Renal cortex interstitium (tissue), 11 donors: ENCODE measurements at regions not wholly inside any gene's neighbourhood (a gene's known extent, or its start where the extent isn't known, plus 50 kb on each side); places are given as distances from the start of the nearest gene placed in this dataset.
A peak's percentile ranks its signal among the peaks of the same experiment; 100 is the strongest.
"Not testable (repeated sequence)": the region's sequence is repeated elsewhere in the genome, so short reads cannot be mapped to it uniquely, and the experiment has no call there.

ENCODE experiments used
- DNase-seq, 11 donors: peaks; one replicate each; pipeline ENCODE4 v3.0.0-alpha.2; 2013; ENCODE audit warnings: low read depth in 9 of 11, low spot score in 4 of 11; ENCODE audit errors: extremely low read depth in 1 of 11

DNA sequence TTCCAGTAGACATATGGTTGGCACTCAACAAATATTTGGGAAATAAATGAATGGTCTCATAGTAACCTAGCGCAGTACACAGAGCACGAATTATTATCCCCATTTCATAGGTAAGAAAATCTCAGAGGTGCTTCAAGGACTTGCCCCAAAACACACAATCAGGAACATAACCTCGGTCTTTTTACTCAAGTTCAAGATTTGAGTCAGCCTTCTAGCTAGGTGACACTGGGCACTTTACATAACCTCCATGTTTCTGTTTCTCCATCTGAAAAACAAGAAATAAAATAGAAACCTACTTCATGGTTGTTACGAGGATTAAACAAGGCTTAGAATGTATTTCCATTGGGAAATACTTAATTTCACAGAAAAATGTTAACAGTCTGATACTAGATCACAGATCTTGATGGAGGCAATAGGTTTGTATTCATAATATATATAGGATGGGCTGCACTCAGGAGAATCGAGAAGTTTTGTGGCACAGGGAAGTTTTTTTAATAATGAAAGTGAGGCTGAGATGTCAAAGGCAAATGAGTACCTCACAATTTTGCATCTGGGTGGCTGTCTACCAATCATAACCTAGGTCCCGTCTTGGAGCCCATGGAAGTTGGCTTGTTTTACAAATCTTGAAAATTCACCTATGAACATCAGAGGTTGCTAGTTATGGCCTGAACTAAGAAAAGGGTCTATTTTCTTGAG lies 147.4 kb upstream of the ZC3H12C start:
- no peak for DNase-seq

DNA sequence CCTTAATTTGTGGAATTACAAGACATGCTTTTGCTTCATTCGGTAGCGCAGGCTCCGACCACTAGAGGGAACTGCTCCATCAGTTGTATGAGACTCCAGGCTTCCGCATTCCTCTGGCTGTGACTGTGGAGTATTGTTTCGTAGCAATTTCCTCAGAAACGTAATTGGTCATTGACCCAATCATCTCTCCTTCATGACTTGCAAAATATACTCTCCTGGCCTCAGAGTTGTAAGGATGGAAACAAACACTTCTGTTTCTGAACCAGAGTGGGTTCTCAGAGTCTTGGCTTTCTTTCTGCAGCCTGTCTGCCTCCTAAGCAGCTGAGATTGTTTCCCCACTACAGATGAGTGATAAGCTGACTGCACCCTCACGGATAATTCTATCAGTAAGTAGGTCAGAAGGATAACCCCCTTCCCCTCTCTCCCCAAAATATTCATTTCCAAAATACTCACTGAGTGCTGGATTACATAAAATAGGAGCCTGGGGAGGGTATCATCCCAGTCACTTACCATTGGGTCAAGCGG lies 146.8 kb upstream of the ZC3H12C start:
- peak; percentile 74 to 92 (median 81) for DNase-seq

- DNase-seq: no peak
These were observed 138.7 kb upstream of the ZC3H12C start for GRCh38 chr11:109954534-109954933.

- DNase-seq: no peak
These were observed 136.9 kb upstream of the ZC3H12C start for GRCh38 chr11:109956124-109956793.

- DNase-seq: no peak
These were observed 136.2 kb upstream of the ZC3H12C start for GRCh38 chr11:109957000-109957399.

DNA sequence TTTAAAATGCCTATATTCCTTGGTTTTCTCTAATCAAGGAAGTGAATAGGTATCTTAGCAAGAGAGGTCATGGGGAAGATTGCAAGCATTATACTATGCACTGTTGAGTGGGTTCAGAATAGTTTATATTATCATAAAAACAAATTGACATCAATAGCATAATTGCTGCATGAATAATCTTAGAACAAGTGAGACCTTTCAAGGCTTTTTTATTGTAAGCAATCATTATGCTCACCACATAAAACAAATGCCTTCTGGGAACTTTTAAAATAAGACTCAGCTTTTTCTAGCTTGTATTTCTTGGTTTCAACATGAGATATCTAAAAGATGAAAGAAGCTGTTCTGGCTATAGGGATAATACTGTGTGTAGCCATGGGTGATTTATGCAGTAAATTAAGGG lies 135.6 kb upstream of the ZC3H12C start:
- DNase-seq: no peak

GRCh38 chr11:109958131-109958820 lies 134.9 kb upstream of the ZC3H12C start:
- no peak for DNase-seq

- no peak for DNase-seq
These were observed 134.4 kb upstream of the ZC3H12C start for GRCh38 chr11:109958821-109959166.

DNA sequence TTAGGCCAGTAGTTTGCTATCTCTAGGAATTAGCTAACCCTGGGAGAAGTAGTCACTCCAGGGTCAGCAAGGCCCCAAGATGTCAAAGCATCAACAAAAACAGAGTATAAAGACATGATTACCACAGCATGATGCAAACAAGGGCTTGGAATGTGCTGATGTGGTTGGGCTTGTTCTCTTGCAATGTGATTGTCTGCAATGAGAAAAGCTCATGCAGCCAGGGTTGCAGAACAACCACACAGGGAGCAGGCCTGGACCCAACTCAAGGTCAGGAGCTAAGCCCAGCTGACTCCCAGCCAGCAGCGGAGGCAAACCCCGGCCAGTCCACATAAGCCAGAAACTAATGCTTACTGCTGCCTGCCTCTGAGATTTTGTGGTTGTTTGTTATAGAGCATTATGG lies 132.4 kb upstream of the ZC3H12C start:
- DNase-seq: peak in 2 of 11 donors; percentile 9 to 25

- no peak for DNase-seq
These were observed 131.9 kb upstream of the ZC3H12C start for GRCh38 chr11:109961261-109961660.

DNA sequence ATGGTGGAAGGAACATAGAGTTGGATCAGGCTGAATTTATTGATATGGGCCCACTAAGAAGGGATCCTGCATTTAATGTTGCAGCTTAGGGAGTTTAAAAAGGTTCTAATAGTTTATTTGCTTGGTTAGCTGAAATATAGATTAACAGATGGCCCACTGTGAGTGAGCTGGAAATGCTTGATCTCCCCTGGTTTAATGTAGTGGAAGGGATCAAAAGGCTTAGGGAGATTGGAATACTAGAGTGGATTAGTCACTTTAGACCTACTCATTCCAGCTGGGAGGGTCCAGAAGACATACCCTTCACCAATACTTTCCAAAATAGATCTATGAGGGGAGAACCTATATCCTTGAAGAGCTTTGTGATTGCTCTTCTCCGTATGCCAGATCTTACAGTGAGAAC lies 130.1 kb upstream of the ZC3H12C start:
- no peak for DNase-seq

GRCh38 chr11:109964487-109964886 lies 128.7 kb upstream of the ZC3H12C start:
- no peak for DNase-seq

DNA sequence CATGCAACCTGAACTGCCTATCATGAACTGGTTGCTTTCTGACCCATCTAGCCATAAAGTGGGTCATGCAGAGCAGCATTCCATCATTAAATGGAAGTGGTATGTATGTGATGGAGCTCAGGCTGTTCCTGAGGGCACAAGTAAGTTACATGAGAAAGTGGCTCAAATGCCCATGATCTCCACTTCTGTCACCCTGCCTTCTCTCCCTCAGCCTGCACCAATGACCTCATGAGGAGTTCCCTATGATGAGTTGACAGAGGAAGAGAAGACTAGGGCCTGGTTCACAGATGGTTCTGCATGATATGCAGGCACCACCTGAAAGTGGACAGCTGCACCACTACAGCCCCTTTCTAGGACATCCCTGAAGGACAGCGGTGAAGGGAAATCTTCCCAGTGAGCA lies 127.7 kb upstream of the ZC3H12C start:
- not testable (repeated sequence) for DNase-seq

DNA sequence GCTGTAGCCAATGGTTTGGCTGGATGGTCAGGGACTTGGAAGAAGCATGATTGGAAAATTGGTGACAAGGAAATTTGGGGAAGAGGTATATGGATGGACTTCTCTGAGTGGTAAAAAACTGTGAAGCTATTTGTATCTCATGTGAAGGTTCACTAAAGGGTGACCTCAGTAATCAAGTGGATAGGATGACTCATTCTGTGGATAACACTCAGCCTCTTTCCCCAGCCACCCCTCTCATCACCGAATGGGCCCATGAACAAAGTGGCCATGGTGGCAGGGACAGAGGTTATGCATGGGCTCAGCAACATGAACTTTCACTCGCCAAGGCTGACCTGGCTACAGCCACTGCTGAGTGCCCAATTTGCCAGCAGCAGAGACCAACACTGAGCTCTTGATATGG lies 127.3 kb upstream of the ZC3H12C start:
- DNase-seq: not testable (repeated sequence)

DNA sequence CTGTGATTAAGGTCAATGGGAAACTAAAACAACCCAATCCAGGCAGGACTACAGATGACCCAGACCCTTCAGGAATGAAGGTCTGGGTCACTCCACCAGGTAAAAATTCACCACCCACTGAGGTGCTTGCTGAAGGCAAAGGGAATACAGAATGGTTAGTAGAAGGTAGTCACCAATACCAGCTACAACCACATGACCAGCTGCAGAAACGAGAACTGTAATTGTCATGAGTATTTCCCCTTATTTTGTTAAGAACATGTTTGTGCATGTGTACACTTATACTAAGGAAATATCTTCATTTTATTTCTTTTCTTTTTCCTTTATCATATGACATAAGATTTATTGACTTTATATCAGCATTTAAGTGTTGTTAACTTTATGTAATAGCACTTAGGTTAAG lies 126.1 kb upstream of the ZC3H12C start:
- not testable (repeated sequence) for DNase-seq

- DNase-seq: no peak
These were observed 124.9 kb upstream of the ZC3H12C start for GRCh38 chr11:109968299-109968698.

- no peak for DNase-seq
These were observed 124.4 kb upstream of the ZC3H12C start for GRCh38 chr11:109968781-109969180.

DNA sequence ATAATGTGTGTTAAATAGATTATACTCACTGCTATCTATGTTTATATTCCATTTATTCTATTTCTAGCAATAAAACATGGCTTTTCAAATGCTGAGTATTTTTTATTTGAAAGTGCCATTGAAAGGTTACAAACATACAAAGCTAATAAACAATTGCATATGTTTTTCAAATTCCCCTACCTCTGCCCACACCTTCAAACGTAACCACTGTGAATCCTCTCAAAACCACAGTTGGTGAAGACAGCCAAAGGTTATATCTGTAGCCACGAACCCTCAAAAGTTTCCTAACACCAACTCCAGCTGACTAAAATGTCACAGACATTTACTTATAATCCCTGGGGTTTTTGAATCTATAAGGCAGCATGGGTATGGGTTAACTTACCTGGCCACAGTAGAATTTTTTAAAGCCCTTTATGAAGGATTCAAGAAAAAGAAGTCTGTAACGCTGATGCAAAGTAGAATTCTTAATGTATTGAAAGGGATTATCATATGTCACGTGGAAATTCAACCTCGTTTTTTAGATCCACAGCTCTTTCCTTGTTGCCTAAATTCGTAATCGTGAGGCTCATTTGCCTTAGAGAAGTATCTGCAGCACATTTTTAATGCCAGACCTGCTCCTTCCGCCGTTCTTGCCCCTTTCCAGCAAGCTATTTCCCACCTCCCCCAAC lies 122.5 kb upstream of the ZC3H12C start:
- no peak for DNase-seq

DNA sequence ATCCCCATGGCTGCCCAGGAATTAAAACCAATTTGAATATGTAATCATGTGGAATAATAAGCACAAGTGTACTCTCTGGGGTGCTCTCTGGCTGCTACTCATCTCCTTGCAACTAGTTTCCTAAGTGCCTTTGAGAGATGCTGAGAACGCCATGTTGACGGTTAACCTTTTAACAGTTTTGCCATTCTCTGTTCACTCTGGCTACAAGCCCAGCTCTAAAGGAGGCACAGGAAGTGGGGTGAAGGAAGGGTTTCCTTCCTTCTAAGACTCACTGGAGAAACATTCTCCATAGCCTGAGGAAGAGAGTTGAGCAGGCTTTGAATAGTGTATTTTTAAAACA lies 122.0 kb upstream of the ZC3H12C start:
- DNase-seq: peak in 2 of 11 donors; percentile 11 to 32

DNA sequence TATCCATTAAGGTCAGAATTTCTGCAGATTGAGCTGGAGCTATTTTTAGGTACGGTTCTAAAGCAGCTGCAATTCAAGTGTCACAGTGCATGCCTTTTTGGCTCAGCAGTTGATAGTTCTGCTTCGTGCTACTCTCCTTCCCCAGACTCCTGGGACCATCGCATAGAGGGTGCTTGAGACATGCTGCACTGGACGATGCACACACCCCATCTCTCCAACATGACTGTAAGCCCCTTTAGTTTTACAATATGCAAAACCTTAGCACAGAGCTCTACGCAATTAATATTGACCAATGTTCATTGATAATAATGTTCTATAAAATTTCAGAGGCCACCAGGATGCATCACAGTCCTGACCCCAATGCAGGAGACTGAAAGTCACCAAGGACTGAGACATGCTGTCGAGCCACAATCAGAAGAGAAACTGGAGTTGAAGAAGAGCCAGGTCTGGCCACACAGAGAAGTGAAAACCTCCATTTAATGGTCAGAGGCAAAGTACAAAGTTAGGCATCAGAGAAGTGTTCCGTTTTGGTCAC lies 120.9 kb upstream of the ZC3H12C start:
- no peak for DNase-seq
